Gastroesophageal sphincter (tissue), 3 donors: ENCODE measurements at regions not wholly inside any gene's neighbourhood (a gene's known extent, or its start where the extent isn't known, plus 50 kb on each side); places are given as distances from the start of the nearest gene placed in this dataset.

Experiments used
- EP300 ChIP-seq: sonication (generic); formaldehyde crosslinking; IDR thresholded peaks from one replicate; pipeline ENCODE4 v1.6.1; 2017; ENCODE audit warnings: antibody characterized with exemption, mild to moderate bottlenecking
- TF ChIP-seq, protein P1 (sequence below), 4 experiments: fragments of 200-600 bp in 2 of 4; fragments of 450-650 bp in 2 of 4; sonication (generic) in 1 of 4; IDR thresholded peaks; one replicate each; pipeline ENCODE4 v1.5.1; 2017 to 2019; ENCODE audit warnings: antibody characterized with exemption in 4 of 4, mild to moderate bottlenecking in 2 of 4, moderate library complexity in 2 of 4

GRCh38 chr2:236743039-236743920, 173.7 kb downstream of the ACKR3 start:
- TF ChIP-seq EP300 = no peak
- TF ChIP-seq, protein P1, sequence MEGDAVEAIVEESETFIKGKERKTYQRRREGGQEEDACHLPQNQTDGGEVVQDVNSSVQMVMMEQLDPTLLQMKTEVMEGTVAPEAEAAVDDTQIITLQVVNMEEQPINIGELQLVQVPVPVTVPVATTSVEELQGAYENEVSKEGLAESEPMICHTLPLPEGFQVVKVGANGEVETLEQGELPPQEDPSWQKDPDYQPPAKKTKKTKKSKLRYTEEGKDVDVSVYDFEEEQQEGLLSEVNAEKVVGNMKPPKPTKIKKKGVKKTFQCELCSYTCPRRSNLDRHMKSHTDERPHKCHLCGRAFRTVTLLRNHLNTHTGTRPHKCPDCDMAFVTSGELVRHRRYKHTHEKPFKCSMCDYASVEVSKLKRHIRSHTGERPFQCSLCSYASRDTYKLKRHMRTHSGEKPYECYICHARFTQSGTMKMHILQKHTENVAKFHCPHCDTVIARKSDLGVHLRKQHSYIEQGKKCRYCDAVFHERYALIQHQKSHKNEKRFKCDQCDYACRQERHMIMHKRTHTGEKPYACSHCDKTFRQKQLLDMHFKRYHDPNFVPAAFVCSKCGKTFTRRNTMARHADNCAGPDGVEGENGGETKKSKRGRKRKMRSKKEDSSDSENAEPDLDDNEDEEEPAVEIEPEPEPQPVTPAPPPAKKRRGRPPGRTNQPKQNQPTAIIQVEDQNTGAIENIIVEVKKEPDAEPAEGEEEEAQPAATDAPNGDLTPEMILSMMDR (IDR thresholded peaks at IDR 0.05) = no peak
